ENCODE measurements at regions not wholly inside any gene's neighbourhood (a gene's known extent, or its start where the extent isn't known, plus 50 kb on each side); places are given as distances from the start of the nearest gene placed in this dataset.

GRCh38 chr18:11204020-11204419 is 54.7 kb upstream of the PIEZO2 start:
- Histone ChIP-seq H3K27ac (ENCODE audit: low read depth in 2 of 2, low read length in 1 of 2) (no peak overlapping the region), H3K9me3 (no peaks in the 10 kb centered on the region), H4K20me1 (ENCODE audit: insufficient read depth) (no peaks in the 10 kb centered on the region), H3K79me2 (ENCODE audit: insufficient read depth) (no peaks in the 10 kb centered on the region), H3K4me1 (ENCODE audit: control insufficient read depth in 1 of 2, insufficient read depth in 2 of 2, low read depth in 1 of 2, low read length in 1 of 2) (no peaks in the 10 kb centered on the region), H3F3A (replicated peaks; ENCODE audit: insufficient read depth) (no peaks in the 10 kb centered on the region), H2AFZ (ENCODE audit: low read depth) (no peak overlapping the region), H3K9me2 (no peaks in the 10 kb centered on the region), H3K4me2 (no peak overlapping the region), H3K9ac (no peak overlapping the region), H3K27me3 (ENCODE audit: insufficient read depth) (peaks cover 50% of the 10 kb centered on the region), H3K36me3 (replicated peaks in 1 of 2; ENCODE audit: control insufficient read depth in 1 of 2, insufficient read depth in 2 of 2, low read length in 1 of 2) (no peaks in the 10 kb centered on the region), H3K4me3 (ENCODE audit: low read depth in 2 of 2, low read length in 1 of 2) (no peak overlapping the region)
- TF ChIP-seq FOXJ3 (CRISPR knock-in tag; IDR thresholded peaks at IDR 0.05) (no peak), RFX5 (IDR thresholded peaks at IDR 0.05; ENCODE audit: low read length) (no peak), TEAD4 (IDR thresholded peaks at IDR 0.05; ENCODE audit: borderline replicate concordance, insufficient read depth) (no peak), ELF1 (IDR thresholded peaks at IDR 0.05) (no peak), JUND (IDR thresholded peaks at IDR 0.05) (no peak)
- DNase-seq, result no peak
- ChIA-PET CTCF (no interaction called here), POLR2A (no interaction called here)
- WGBS (ENCODE audit: low lambda C conversion rate), result 15% methylated on average over 3 of the region's 3 CpGs

GRCh38 chr18:11199477-11199876 is 50.1 kb upstream of the PIEZO2 start:
- no peaks in the 10 kb centered on the region for H3K79me2 ChIP-seq (ENCODE audit: insufficient read depth)
- H3K9me3 ChIP-seq, result no peaks in the 10 kb centered on the region
- ChIA-PET CTCF (interaction anchor here (0.7 kb wide), 1 partner anchor 13 kb away, joined by 3 read pairs; no protein-coding TSS in a partner anchor), POLR2A (no interaction called here)
- H2AFZ ChIP-seq (ENCODE audit: low read depth), result no peak overlapping the region
- no peaks in the 10 kb centered on the region for H3K36me3 ChIP-seq (replicated peaks in 1 of 2; ENCODE audit: control insufficient read depth in 1 of 2, insufficient read depth in 2 of 2, low read length in 1 of 2)
- no peak for DNase-seq
- H3K27ac ChIP-seq (ENCODE audit: low read depth in 2 of 2, low read length in 1 of 2), result no peak overlapping the region
- peaks cover 37% of the 10 kb centered on the region; the same call in 1 of the 2 replicates for H3K27me3 ChIP-seq (ENCODE audit: insufficient read depth)
- no peaks in the 10 kb centered on the region for H3F3A ChIP-seq (replicated peaks; ENCODE audit: insufficient read depth)
- no peaks in the 10 kb centered on the region for H3K4me1 ChIP-seq (ENCODE audit: control insufficient read depth in 1 of 2, insufficient read depth in 2 of 2, low read depth in 1 of 2, low read length in 1 of 2)
- H3K9ac ChIP-seq, result no peak overlapping the region
- no peaks in the 10 kb centered on the region for H3K9me2 ChIP-seq
- H3K4me2 ChIP-seq, result no peak overlapping the region
- no peak overlapping the region for H3K4me3 ChIP-seq (ENCODE audit: low read depth in 2 of 2, low read length in 1 of 2)
- no peaks in the 10 kb centered on the region for H4K20me1 ChIP-seq (ENCODE audit: insufficient read depth)
- 3% methylated on average over 3 of the region's 3 CpGs for WGBS (ENCODE audit: low lambda C conversion rate)
- TF ChIP-seq SMC3 (IDR thresholded peaks at IDR 0.05; ENCODE audit: low read depth, low read length), result no peak
